HG02884 (cell line): ENCODE measurements at regions not wholly inside any gene's neighbourhood (a gene's known extent, or its start where the extent isn't known, plus 50 kb on each side); places are given as distances from the start of the nearest gene placed in this dataset.
"Not testable (repeated sequence)": the region's sequence is repeated elsewhere in the genome, so short reads cannot be mapped to it uniquely, and the experiment has no call there.

Source experiments
- ATAC-seq: cut with Tn5 transposase; IDR thresholded peaks from one replicate; pipeline ENCODE4 v1.9.1; 2021; ENCODE audit warnings: mild to moderate bottlenecking, moderate library complexity; ENCODE audit not compliant: unreplicated experiment

DNA sequence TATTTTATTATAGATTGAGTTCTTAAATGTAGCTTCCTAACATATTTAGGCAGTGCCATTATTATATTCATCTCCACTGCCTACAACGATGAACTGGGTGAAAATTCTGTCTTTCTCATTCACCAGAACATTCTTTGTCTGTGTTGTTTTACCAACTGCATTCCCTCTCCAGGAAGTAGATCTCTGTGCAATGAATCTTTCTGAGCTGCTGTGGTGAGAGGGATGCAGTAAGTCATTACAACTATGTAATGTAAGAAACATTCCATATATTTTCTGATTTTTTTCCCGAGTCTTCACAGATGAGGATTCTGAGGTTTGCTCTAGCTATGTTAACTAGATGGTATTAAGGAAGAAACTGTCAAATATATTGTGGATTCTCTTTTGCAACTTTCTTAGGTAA is 811.9 kb upstream of the PCDH7 start:
- no peak for ATAC-seq

DNA sequence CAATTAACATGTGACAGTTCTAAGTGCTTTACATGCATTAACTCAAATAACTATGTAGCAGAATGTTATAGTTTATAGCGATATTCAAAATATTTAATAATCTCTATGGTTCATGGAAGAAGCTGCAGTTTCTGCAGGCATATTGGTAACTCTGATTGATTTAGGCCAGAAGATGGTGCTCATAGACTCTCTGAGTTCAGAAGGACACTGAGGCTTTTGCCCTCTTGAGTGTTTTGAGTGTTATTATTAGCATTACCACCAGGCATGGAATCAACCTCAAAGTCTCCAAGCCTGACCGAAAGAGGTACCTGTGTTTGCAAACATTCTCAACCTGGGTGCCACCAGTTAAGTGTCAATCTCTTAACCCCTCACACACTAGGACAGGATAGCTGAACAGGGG is 792.3 kb upstream of the PCDH7 start:
- no peak for ATAC-seq

GRCh38 chr4:29948451-29948850 is 771.7 kb upstream of the PCDH7 start:
- no peak for ATAC-seq

- ATAC-seq: no peak
Measured at GRCh38 chr4:29948858-29949257, 771.3 kb upstream of the PCDH7 start.

- no peak for ATAC-seq
Measured at GRCh38 chr4:29966386-29966785, 753.8 kb upstream of the PCDH7 start.

DNA sequence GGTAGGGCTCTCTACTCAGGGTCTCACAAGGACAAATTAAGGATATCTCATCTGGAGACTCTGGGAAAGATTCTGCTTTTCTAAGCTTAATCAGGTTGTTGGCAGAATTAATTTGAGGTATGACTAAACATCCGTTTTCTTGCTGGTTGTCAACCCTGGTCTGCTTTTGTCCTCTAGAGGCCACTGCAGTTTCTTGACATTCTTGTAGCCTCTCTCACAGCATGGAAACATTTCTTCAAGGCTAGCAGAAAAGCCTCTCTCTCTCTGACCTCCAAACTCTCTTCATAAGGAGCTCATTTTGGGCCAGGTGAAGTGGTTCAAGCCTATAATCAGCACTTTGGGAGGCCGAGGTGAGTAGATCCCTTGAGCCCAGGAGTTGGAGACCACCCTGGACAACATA is 749.5 kb upstream of the PCDH7 start:
- no peak for ATAC-seq

GRCh38 chr4:29972121-29972520 is 748.0 kb upstream of the PCDH7 start:
- no peak for ATAC-seq

DNA sequence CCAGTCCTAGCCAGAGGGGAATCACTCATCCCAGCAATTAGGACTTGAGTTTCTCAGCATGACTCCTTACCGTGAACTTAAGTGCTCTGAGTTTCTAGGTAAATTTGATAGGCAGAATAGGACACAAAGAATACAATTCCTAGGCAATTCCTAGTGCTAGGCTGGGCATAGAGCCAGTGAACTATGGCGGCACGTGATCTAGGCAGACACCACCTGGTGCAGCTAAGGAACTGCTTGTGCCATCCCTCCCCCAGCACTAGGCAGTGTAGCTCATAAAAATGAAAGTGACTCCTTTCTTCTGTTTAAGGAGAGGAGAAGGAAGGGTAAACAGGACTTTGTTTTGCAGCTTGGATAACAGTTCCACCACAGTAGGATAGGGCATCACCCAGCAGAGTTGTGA is 736.3 kb upstream of the PCDH7 start:
- no peak for ATAC-seq

DNA sequence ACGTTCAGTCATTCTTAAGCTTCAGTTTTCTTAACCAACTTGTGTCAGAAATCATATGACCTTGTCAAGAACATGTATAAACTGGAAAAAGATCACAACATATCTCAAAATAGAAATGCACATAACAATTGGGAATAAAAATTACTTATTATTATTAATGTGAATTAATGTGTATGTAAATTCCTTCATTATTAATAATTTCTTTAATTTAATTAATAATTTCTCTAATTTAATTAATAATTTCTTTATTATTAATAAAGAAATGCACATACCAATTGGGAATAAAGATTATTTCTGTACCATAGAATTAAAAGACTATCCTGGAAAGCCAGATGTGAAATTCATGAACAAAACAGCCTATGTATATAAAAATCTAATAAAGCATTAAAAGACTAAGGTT is 718.5 kb upstream of the PCDH7 start:
- no peak for ATAC-seq

DNA sequence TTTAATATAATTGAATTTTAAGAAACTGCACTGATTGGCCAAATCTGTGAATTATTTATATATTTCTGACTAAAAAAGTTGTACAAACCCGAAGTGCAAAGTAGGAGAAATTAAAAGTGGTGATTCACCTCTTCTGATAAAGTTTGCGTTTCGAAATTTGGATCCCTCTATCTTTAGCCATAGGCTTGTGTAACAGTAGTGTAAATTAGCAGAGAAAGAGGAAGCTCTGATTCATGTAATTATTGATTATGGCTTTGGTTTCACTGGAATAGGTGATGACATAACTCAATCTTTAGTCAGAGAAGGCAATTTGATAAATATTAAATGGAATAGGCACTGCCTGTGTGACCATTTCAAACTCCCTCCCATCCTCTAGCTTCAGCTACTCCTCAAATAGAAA is 717.8 kb upstream of the PCDH7 start:
- ATAC-seq: no peak

- no peak for ATAC-seq
Measured at GRCh38 chr4:30005995-30006394, 714.2 kb upstream of the PCDH7 start.

DNA sequence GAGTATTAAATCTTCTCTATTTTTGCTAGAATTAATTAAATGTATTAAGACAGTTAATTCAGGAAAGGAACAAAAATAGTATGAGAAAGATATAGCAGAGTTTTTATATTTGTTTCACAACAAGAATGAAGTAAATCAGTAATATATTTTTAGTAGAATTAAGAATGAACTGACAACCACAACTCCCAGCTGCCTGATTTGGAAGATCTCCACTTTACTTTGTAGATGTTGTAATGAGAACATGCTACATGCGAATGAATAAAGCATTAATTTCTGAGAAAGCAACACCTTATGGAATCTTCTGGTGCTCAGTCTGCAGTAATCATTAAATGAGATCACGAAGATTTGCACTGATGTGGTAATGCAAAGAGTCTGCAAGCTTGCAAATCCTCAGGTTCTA is 695.6 kb upstream of the PCDH7 start:
- no peak for ATAC-seq

DNA sequence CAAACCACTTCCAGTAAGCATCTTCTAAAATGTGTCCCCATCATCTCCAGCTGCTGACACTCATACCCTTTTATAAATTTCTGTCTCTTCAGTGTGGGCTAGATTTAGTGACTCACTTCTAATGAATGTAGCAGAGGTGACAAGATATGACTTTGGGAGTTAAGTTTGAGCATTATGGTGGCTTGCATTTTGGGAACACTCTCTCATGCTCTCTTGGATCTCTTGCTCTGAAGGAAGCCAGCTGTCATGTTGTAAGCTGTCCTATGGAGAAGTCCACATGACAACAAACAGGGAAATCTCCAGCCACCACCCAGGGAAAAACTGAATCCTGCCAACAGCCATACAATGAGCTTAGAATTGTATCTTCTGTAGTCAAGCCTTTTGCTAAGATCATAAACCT is 691.3 kb upstream of the PCDH7 start:
- ATAC-seq: no peak

DNA sequence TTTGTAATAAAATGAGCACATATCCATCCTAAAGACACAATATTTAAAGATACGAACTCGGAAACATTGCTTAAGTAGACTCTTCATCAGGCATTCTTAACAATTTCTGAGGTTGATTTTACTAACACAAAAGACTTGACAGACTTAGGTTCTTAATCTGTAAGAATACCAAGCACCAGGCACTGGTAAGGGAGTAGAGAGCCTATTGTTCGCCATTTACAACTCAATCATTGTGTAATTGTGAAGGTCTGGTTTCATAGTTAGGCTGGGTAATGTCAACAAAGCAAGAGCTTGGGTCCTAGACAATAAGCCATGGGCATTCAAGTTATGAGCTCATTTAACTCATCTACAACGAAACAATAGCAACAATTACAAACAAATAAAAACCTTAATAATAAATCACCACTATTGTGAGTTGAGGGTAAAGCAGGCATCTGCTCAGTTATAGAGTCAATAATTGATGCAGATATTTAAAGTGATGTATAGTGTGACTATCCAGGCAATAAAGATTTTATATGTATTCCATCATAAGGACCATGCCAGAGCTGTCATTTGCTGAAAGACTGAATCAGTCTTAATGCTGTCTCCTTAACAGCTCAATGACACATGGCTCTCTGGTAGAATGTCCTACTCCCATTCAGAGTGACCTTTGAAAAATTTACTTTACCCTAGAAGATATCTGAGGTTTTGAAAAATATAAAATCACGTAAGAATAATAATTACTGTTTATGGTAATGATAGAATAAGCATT is 664.0 kb upstream of the PCDH7 start:
- ATAC-seq: no peak

DNA sequence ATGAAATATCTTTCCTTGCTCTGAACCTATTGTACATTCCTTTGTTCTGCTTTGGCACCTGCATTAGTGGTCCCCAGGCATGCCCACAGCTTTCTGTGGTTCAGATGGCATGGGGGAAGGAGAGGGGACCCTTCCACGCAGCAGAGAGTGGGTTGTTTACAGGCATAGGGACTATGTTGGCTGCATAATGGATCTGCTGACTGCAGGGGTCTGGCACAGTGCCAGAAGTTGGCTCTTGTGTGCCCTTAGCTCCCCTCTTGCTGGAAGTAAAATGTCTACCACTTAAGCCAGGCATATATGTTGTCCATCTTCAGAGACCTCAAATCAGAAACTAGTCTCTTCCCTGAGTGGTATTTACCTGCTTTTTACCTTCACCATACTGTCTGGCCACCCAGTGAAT is 651.9 kb upstream of the PCDH7 start:
- no peak for ATAC-seq

DNA sequence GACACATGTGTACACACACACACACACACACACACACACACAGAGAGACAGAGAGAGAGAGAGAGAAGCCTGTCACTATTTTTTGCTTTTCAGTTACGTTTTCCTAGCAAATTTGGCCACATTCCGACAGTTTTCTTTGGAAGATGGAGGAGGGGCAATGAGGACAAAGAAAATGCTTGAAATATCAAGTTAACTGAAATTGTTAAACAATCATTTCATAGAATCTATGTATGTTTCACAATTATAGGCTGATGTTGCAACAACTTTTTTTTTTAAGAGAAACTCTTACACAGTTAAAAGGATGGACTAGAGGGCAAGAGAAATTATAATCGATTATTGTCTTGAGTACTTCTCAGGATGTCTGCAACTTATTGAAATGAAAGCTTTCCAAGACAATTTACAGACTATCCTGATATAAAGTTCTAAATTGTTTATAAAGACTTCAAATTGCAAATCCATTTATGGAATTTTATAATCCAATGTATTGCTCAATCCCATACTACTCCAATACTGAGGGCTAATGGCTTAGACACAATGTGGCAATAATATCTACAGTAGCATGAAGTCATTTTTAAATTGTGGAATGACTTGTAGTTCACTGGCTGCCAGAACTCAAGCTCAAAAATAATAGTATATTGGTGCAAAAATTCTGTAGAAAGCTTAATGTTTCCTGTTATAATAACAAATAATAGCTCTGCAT is 647.0 kb upstream of the PCDH7 start:
- ATAC-seq: no peak

DNA sequence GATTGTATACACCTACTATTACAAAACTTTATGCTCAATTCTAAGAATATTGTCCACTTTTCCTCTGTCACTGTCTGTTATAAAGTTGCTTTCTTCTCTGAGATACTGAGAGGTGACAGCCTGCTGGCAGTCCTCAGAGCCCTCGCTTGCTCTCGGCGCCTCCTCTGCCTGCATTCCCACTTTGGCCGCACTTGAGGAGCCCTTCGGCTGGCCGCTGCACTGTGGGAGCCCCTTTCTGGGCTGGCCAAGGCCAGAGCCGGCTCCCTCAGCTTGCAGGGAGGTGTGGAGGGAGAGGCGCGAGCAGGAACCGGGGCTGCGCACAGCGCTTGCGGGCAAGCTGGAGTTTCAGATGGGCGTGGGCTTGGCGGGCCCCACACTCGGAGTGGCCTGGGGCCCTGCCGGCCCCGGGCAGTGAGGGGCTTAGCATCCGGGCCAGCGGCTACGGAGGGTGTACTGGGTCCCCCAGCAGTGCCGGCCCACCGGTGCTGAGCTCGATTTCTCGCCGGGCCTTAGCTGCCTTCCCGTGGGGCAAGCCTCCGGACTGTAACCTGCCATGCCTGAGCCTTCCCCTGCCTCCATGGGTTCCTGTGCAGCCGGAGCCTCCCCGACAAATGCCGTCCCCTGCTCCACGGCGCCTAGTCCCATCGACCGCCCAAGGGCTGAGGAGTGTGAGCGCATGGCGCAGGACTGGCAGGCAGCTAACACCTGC is 627.6 kb upstream of the PCDH7 start:
- ATAC-seq: not testable (repeated sequence)

GRCh38 chr4:30094887-30095286 is 625.3 kb upstream of the PCDH7 start:
- ATAC-seq: no peak

DNA sequence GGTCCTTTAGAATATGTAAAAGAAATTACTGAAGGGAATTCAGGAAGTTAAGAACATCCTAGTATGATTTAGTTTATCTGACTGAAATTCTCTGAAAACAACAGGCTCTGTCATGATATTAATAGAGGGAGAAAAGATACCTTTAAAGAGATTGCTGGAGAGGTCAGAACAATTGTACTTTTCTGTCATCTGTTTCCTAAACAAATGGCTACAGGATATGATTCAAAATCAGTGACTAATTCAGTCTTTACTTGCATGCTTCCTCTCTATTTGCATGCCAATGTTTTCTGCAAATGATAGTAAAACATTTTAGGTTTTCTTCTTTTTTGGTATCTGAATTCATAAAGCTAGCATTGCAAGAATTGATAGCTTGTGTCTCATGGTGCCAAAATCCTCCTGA is 616.7 kb upstream of the PCDH7 start:
- ATAC-seq: no peak

DNA sequence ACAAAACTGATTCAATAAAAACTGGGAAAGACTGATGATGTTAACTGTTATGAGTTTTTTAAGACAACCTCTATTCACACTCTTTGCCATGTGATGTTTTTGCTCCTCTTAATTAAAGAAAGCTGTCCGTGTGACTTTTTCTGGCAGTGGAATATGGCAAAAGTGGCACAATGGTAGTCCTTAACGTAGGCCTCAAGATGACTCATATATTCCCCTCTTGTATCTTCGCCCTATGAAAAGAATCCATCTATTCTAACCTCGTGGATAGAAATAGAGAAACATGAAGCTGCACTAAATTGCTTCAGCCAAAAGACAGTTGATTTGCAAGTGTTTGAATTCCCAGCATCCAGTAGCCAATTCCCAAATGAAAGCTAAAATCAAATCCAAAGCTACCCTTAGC is 603.8 kb upstream of the PCDH7 start:
- no peak for ATAC-seq

GRCh38 chr4:30117433-30117832 is 602.7 kb upstream of the PCDH7 start:
- no peak for ATAC-seq

- ATAC-seq: no peak
Measured at GRCh38 chr4:30122711-30123110, 597.5 kb upstream of the PCDH7 start.
